Stimulated activated CD4-positive, alpha-beta T cell treated with anti-CD3 and anti-CD28 coated beads, Interleukin-4, amount 100 ng/mL, for 1 hour (primary cell): ENCODE measurements at regions not wholly inside any gene's neighbourhood (a gene's known extent, or its start where the extent isn't known, plus 50 kb on each side); places are given as distances from the start of the nearest gene placed in this dataset.
"Not testable (repeated sequence)": the region's sequence is repeated elsewhere in the genome, so short reads cannot be mapped to it uniquely, and the experiment has no call there.

ENCODE experiments used
- DNase-seq: peaks from one replicate; pipeline ENCODE4 v3.0.0-alpha.2; 2020

- not testable (repeated sequence) for DNase-seq
These were observed 776.2 kb upstream of the NCAM2 start for GRCh38 chr21:20221981-20222380.

GRCh38 chr21:20236649-20237048, 761.6 kb upstream of the NCAM2 start:
- not testable (repeated sequence) for DNase-seq

GRCh38 chr21:20249401-20249800, 748.8 kb upstream of the NCAM2 start:
- no peak for DNase-seq

GRCh38 chr21:20250337-20250736, 747.9 kb upstream of the NCAM2 start:
- DNase-seq: no peak

GRCh38 chr21:20253261-20253660, 744.9 kb upstream of the NCAM2 start:
- DNase-seq: no peak

- no peak for DNase-seq
These were observed 743.2 kb upstream of the NCAM2 start for GRCh38 chr21:20254964-20255363.

GRCh38 chr21:20257052-20257740, 741.0 kb upstream of the NCAM2 start:
- no peak for DNase-seq

GRCh38 chr21:20258542-20258941, 739.7 kb upstream of the NCAM2 start:
- no peak for DNase-seq

GRCh38 chr21:20259031-20259867, 739.0 kb upstream of the NCAM2 start:
- DNase-seq: no peak

GRCh38 chr21:20260124-20260523, 738.1 kb upstream of the NCAM2 start:
- no peak for DNase-seq

GRCh38 chr21:20261364-20261763, 736.8 kb upstream of the NCAM2 start:
- DNase-seq: no peak

GRCh38 chr21:20265707-20266440, 732.3 kb upstream of the NCAM2 start:
- no peak for DNase-seq

- no peak for DNase-seq
These were observed 731.8 kb upstream of the NCAM2 start for GRCh38 chr21:20266441-20266710.

GRCh38 chr21:20270365-20271055, 727.7 kb upstream of the NCAM2 start:
- no peak for DNase-seq

GRCh38 chr21:20272791-20273362, 725.3 kb upstream of the NCAM2 start:
- DNase-seq: no peak

GRCh38 chr21:20276377-20276776, 721.8 kb upstream of the NCAM2 start:
- no peak for DNase-seq

- no peak for DNase-seq
These were observed 721.3 kb upstream of the NCAM2 start for GRCh38 chr21:20276954-20277353.

- DNase-seq: no peak
These were observed 714.4 kb upstream of the NCAM2 start for GRCh38 chr21:20283836-20284235.

- no peak for DNase-seq
These were observed 705.9 kb upstream of the NCAM2 start for GRCh38 chr21:20292280-20292679.

GRCh38 chr21:20292854-20293253, 705.4 kb upstream of the NCAM2 start:
- not testable (repeated sequence) for DNase-seq

- DNase-seq: no peak
These were observed 696.8 kb upstream of the NCAM2 start for GRCh38 chr21:20301395-20301794.

- DNase-seq: no peak
These were observed 696.1 kb upstream of the NCAM2 start for GRCh38 chr21:20302084-20302483.

GRCh38 chr21:20306836-20307235, 691.4 kb upstream of the NCAM2 start:
- no peak for DNase-seq
